Testis (tissue), 2 donors: ENCODE measurements at regions not wholly inside any gene's neighbourhood (a gene's known extent, or its start where the extent isn't known, plus 50 kb on each side); places are given as distances from the start of the nearest gene placed in this dataset.

Source experiments
- DNase-seq: peaks from one replicate; pipeline ENCODE4 v3.0.0-alpha.2; 2019
- H3K27ac ChIP-seq, 2 donors: fragments of 200-600 bp; sonication (generic); one replicate each; pipeline ENCODE4 v1.5.1; 2019
- H3K27me3 ChIP-seq: fragments of 200-600 bp; sonication (generic); one replicate; pipeline ENCODE4 v1.5.1; 2019
- H3K36me3 ChIP-seq: fragments of 200-600 bp; sonication (generic); one replicate; pipeline ENCODE4 v1.5.1; 2017; ENCODE audit warnings: low read depth; ENCODE audit errors: missing control alignments
- H3K4me1 ChIP-seq: fragments of 200-600 bp; sonication (generic); one replicate; pipeline ENCODE4 v1.5.1; 2019
- H3K4me3 ChIP-seq, 2 donors: fragments of 200-600 bp; sonication (generic); one replicate each; pipeline ENCODE4 v1.5.1; 2017 to 2019
- H3K9me3 ChIP-seq: fragments of 200-600 bp; sonication (generic); one replicate; pipeline ENCODE4 v1.5.1; 2017
- CTCF ChIP-seq, 3 experiments: fragments of 450-650 bp in 2 of 3; fragments of 200-600 bp in 1 of 3; sonication (generic) in 1 of 3; IDR thresholded peaks; one replicate each; pipeline ENCODE4 v1.5.1; 2016 to 2019; ENCODE audit warnings: antibody characterized with exemption in 3 of 3, mild to moderate bottlenecking in 2 of 3, moderate library complexity in 1 of 3
- POLR2A ChIP-seq: fragments of 450-650 bp; IDR thresholded peaks from one replicate; pipeline ENCODE4 v1.6.1; 2017; ENCODE audit warnings: antibody characterized with exemption, mild to moderate bottlenecking, moderate library complexity
- WGBS, 2 donors: methylation state at CpG; one replicate each; pipeline ENCODE4 v1.1.5; 2018; 5-methylcytosine and 5-hydroxymethylcytosine counted together
- intact Hi-C: fragments of 100-400 bp; cut with DNase I; formaldehyde crosslinking; loops from one replicate; pipeline ENCODE4 v1.15.1; 2023; ENCODE audit warnings: low total_unique reads

GRCh38 chr11:19448651-19449050 lies 207.9 kb upstream of the E2F8 start:
- intact Hi-C loops, result no loop called here
- H3K4me1 ChIP-seq, result no peaks in the 10 kb centered on the region
- H3K27ac ChIP-seq, result no peak overlapping the region
- TF ChIP-seq CTCF (IDR thresholded peaks at IDR 0.05), result no peak
- no peak for TF ChIP-seq POLR2A
- no peaks in the 10 kb centered on the region for H3K36me3 ChIP-seq
- no peak overlapping the region for H3K4me3 ChIP-seq
- WGBS, 2 donors, result 87 to 88% methylated on average over 2 of the region's 2 CpGs
- H3K9me3 ChIP-seq, result no peaks in the 10 kb centered on the region
- no peaks in the 10 kb centered on the region for H3K27me3 ChIP-seq
- DNase-seq, result no peak

GRCh38 chr11:19447150-19447566 lies 206.4 kb upstream of the E2F8 start:
- H3K4me1 ChIP-seq, result no peaks in the 10 kb centered on the region
- H3K9me3 ChIP-seq, result no peaks in the 10 kb centered on the region
- no peak overlapping the region for H3K27ac ChIP-seq
- H3K27me3 ChIP-seq, result no peaks in the 10 kb centered on the region
- TF ChIP-seq POLR2A (no peak), CTCF (IDR thresholded peaks at IDR 0.05) (no peak)
- WGBS, 2 donors, result 79 to 82% methylated on average over 5 of the region's 5 CpGs
- H3K36me3 ChIP-seq, result no peaks in the 10 kb centered on the region
- no peak overlapping the region for H3K4me3 ChIP-seq
- intact Hi-C loops, result no loop called here
- DNase-seq, result no peak

GRCh38 chr11:19445771-19446170 lies 205.0 kb upstream of the E2F8 start:
- no peaks in the 10 kb centered on the region for H3K36me3 ChIP-seq
- TF ChIP-seq POLR2A (no peak), CTCF (IDR thresholded peaks at IDR 0.05) (no peak)
- H3K4me1 ChIP-seq, result no peaks in the 10 kb centered on the region
- 46 to 50% methylated on average over 2 of the region's 2 CpGs for WGBS, 2 donors
- H3K9me3 ChIP-seq, result no peaks in the 10 kb centered on the region
- no peak for DNase-seq
- H3K27ac ChIP-seq, result no peak overlapping the region
- H3K4me3 ChIP-seq, result no peak overlapping the region
- no peaks in the 10 kb centered on the region for H3K27me3 ChIP-seq
- intact Hi-C loops, result no loop called here

- no peak overlapping the region for H3K27ac ChIP-seq
- no peak overlapping the region for H3K4me3 ChIP-seq
- H3K27me3 ChIP-seq, result no peaks in the 10 kb centered on the region
- TF ChIP-seq POLR2A (no peak), CTCF (IDR thresholded peaks at IDR 0.05) (no peak)
- intact Hi-C loops, result no loop called here
- no peaks in the 10 kb centered on the region for H3K9me3 ChIP-seq
- no peak for DNase-seq
- WGBS, 2 donors, result 57 to 79% methylated on average over 2 of the region's 2 CpGs
- no peaks in the 10 kb centered on the region for H3K36me3 ChIP-seq
- no peaks in the 10 kb centered on the region for H3K4me1 ChIP-seq
Observed at GRCh38 chr11:19444231-19444630, 203.5 kb upstream of the E2F8 start.

GRCh38 chr11:19442554-19442910 lies 201.8 kb upstream of the E2F8 start:
- Histone ChIP-seq H3K4me3 (no peak overlapping the region), H3K4me1 (no peaks in the 10 kb centered on the region), H3K27ac (no peak overlapping the region), H3K9me3 (no peaks in the 10 kb centered on the region), H3K27me3 (no peaks in the 10 kb centered on the region), H3K36me3 (no peaks in the 10 kb centered on the region)
- intact Hi-C loops, result no loop called here
- no peak for DNase-seq
- no peak for TF ChIP-seq POLR2A
- TF ChIP-seq CTCF (IDR thresholded peaks at IDR 0.05), result no peak
